SJCRH30 (cell line): ENCODE measurements at regions not wholly inside any gene's neighbourhood (a gene's known extent, or its start where the extent isn't known, plus 50 kb on each side); places are given as distances from the start of the nearest gene placed in this dataset.

Source experiments
- DNase-seq, 2 experiments: peaks; one replicate each; pipeline ENCODE4 v3.0.0-alpha.2; 2015 to 2020
- H3K27ac ChIP-seq: fragments of 250-450 bp; sonication (Bioruptor Pico); 2 replicates; pipeline ENCODE4 v1.5.1; 2020; ENCODE audit warnings: mild to moderate bottlenecking, moderate library complexity
- H3K27me3 ChIP-seq: fragments of 250-450 bp; sonication (Bioruptor Pico); 2 replicates; pipeline ENCODE4 v1.5.1; 2020; ENCODE audit warnings: mild to moderate bottlenecking, moderate library complexity
- H3K36me3 ChIP-seq: fragments of 250-450 bp; sonication (Bioruptor Pico); 2 replicates; pipeline ENCODE4 v1.5.1; 2020; ENCODE audit warnings: mild to moderate bottlenecking, moderate library complexity
- H3K4me1 ChIP-seq: fragments of 250-450 bp; sonication (Bioruptor Pico); 2 replicates; pipeline ENCODE4 v1.5.1; 2020; ENCODE audit warnings: mild to moderate bottlenecking, moderate library complexity
- H3K4me3 ChIP-seq: fragments of 250-450 bp; sonication (Bioruptor Pico); 2 replicates; pipeline ENCODE4 v1.5.1; 2020; ENCODE audit warnings: mild to moderate bottlenecking, moderate library complexity
- H3K9me3 ChIP-seq: fragments of 250-450 bp; sonication (Bioruptor Pico); replicated peaks from 2 replicates; pipeline ENCODE4 v1.5.1; 2020; ENCODE audit warnings: mild to moderate bottlenecking, moderate library complexity

DNA sequence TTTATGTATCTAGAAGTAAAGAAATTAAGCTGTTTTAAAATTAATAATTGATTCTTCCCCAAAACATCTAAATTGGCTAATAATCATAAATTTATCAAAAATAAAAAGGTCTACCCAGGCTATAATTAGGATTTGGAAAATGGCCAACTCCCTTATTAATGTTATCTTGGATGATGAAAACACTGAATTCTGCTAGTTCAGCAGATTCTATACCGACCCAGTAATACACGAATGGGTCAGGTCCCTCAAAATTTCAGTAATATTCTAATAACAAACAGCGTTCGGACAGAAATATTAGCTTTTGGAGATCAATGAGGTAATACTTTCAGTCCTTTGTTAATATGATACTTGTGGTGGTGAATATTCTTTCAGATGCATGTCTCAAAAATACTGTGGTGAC lies 360.7 kb upstream of the MGMT start:
- DNase-seq = no peak

DNA sequence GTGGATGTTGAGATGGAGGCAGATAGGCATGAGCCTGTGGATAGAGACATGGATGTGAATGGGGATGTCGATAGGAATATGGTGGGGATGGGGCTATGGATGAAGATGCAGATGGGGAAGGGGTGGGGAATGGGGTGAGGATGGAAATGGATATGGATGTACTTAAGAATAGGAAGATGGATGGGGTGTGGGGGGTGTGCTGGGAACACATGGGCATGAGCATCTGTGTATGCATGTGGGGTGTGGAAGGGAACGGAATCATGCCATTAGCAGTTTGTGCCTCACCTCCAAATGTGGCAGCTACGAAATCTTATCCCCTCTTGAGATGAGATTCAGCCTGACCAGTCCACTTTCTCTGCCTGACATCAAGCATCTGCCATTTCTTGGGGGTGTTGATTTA lies 359.5 kb upstream of the MGMT start:
- DNase-seq = no peak
- Histone ChIP-seq H3K27ac (no peak overlapping the region), H3K27me3 (no peaks in the 10 kb centered on the region), H3K36me3 (no peaks in the 10 kb centered on the region), H3K9me3 (no peaks in the 10 kb centered on the region), H3K4me1 (no peaks in the 10 kb centered on the region), H3K4me3 (no peak overlapping the region)

More for the DNA sequence above, 360.7 kb upstream of the MGMT start:
- H3K27me3 ChIP-seq = no peaks in the 10 kb centered on the region
- H3K36me3 ChIP-seq = no peaks in the 10 kb centered on the region
- no peaks in the 10 kb centered on the region for H3K4me1 ChIP-seq
- H3K4me3 ChIP-seq = no peak overlapping the region
- H3K27ac ChIP-seq = no peak overlapping the region
- no peaks in the 10 kb centered on the region for H3K9me3 ChIP-seq

DNA sequence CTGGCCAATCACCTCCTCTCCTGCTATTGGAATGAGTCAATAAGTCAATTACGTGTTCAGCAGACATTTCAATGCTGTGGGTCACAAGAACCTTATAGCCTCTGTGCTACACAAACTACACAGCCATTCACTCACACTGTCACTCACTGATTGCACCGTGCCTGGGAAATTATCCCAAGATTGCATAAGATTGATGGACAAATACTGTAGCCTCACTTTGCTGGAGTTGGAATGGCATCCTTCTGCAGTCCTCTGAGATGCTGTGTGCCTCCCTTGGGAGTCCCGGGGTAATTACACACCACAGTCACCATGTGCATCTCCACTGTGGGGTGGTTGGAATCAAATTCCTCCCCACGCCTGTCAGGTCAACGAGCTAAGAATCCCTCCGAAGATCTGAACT lies 358.7 kb upstream of the MGMT start:
- no peak for DNase-seq
- H3K9me3 ChIP-seq = no peaks in the 10 kb centered on the region
- no peak overlapping the region for H3K4me3 ChIP-seq
- H3K27me3 ChIP-seq = no peaks in the 10 kb centered on the region
- no peaks in the 10 kb centered on the region for H3K36me3 ChIP-seq
- H3K4me1 ChIP-seq = no peaks in the 10 kb centered on the region
- H3K27ac ChIP-seq = no peak overlapping the region

DNA sequence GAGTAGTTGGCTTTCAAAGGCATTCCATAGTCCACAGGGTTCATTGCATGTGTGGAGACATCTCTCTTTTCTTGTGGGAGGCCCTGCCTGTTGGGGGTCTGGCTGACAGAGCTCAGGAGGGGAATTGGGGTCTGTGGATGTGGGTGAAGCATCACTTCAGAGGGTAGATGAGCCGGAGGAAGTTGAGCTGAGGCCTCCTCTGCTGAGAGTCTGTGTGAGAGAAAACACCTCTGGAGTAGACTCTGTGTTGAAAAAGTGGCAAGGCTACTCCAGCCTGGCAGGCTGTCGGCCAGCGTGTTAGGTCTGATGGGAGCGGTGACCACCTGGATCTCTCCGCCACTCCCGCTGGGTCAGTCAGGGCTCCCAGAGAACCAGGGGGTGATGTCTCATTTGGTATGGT lies 358.0 kb upstream of the MGMT start:
- no peak overlapping the region for H3K27ac ChIP-seq
- H3K4me1 ChIP-seq = no peaks in the 10 kb centered on the region
- H3K4me3 ChIP-seq = no peak overlapping the region
- no peaks in the 10 kb centered on the region for H3K9me3 ChIP-seq
- DNase-seq = no peak
- no peaks in the 10 kb centered on the region for H3K27me3 ChIP-seq
- H3K36me3 ChIP-seq = no peaks in the 10 kb centered on the region

DNA sequence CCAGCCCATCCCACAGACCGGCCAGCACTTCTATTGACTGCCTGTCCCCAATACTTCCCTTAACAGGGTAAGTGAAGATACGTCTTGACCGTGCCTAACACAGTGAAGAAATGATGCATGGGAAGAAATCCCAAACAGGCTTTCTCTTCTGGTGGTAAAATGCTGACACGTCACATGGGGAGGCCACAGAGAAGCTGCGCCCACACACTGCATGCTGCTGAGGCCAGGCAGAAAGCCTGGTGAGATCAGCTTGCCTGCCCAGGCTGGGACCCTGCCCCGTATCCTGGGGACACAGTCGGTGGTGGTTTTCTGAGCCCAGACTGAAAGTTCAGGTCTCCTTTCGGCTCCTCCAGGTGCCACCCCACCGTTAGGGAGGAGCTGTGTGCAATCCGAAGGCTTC lies 356.3 kb upstream of the MGMT start:
- no peaks in the 10 kb centered on the region for H3K27me3 ChIP-seq
- no peak overlapping the region for H3K27ac ChIP-seq
- H3K4me3 ChIP-seq = no peak overlapping the region
- no peaks in the 10 kb centered on the region for H3K4me1 ChIP-seq
- DNase-seq = no peak
- H3K36me3 ChIP-seq = no peaks in the 10 kb centered on the region
- no peaks in the 10 kb centered on the region for H3K9me3 ChIP-seq

DNA sequence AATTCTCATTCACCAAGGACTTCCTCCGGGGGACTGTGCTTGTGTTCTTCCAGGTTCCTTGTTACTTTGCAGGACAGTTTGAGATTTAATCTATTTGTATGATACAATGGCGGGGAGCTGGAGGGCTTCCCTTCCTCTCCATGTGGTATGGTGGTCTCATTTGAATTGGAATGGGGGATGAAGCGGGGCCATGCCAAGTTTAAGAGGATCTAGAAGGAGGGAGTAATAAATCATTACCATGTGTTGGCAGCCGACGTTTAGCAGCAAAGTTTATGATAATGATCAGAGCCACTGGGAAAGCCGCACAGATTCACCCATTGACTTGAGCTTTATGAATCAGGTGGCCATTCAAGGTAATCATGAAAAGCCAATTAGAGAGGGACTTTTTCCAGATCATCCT lies 355.1 kb upstream of the MGMT start:
- no peaks in the 10 kb centered on the region for H3K27me3 ChIP-seq
- no peak for DNase-seq
- no peaks in the 10 kb centered on the region for H3K4me1 ChIP-seq
- H3K36me3 ChIP-seq = no peaks in the 10 kb centered on the region
- no peak overlapping the region for H3K27ac ChIP-seq
- H3K9me3 ChIP-seq = no peaks in the 10 kb centered on the region
- H3K4me3 ChIP-seq = no peak overlapping the region

DNA sequence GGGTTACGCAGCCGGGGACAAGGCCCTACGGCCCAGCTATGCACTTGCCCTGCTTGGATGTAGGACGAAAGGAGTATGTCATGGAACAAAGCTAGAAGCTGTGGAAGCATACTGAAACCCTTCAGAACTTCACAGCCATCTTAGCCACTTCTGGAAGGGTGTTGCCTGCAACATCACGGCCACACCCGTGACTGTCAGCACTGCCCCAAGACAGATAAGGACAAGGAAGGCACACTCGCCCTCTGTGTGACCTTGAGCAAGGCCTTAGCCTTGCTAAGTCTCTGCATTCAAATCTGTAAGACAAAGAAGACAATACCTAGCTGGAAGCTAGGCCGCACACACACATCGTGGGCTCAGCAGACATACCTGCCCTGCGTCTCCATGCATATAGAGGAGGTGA lies 352.5 kb upstream of the MGMT start:
- Histone ChIP-seq H3K27ac (no peak overlapping the region), H3K4me3 (no peak overlapping the region), H3K4me1 (no peaks in the 10 kb centered on the region), H3K9me3 (no peaks in the 10 kb centered on the region), H3K36me3 (no peaks in the 10 kb centered on the region), H3K27me3 (no peaks in the 10 kb centered on the region)
- DNase-seq = no peak

DNA sequence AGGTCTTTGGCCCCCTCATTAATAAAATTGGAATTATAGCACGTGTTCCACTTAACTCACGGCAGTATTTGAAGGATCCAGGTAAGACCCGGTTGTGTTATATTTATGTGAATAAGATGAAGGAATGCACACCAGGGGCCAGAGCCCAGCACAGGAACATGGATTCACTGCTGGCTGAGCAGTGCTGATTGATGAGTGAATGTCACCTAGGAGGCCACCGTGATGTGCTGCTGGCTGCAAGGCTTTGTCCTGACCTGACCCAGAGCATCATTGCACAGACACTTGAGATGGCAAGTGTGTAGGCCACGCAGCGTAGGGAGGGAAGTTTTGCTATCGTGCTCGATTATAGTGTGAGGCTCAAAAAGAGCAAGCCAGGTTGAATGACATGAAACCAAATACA lies 350.7 kb upstream of the MGMT start:
- Histone ChIP-seq H3K36me3 (no peaks in the 10 kb centered on the region), H3K27ac (no peak overlapping the region), H3K27me3 (no peaks in the 10 kb centered on the region), H3K9me3 (no peaks in the 10 kb centered on the region), H3K4me1 (no peaks in the 10 kb centered on the region), H3K4me3 (no peak overlapping the region)
- no peak for DNase-seq

DNA sequence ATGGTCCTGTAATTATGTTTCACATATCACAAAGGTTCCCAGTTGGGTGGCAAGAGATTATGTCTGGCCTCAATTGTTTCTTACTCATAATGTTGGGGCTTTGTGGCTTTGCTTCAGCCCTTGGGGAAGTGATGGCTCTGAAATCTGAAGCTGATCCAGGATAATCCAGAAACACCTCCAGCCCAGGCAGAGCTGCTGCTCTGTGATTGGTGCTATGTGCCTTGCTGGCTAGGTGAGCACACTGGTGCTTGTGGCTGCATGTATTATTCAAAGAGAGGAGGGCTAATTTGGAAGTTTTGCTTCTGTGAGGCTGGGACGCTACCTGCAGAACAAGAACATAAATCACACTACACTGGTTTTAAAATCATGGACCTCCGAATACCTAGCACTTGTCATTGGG lies 346.6 kb upstream of the MGMT start:
- Histone ChIP-seq H3K27me3 (no peaks in the 10 kb centered on the region), H3K27ac (no peak overlapping the region), H3K9me3 (no peaks in the 10 kb centered on the region), H3K4me1 (no peaks in the 10 kb centered on the region), H3K4me3 (no peak overlapping the region), H3K36me3 (no peaks in the 10 kb centered on the region)
- DNase-seq = no peak

DNA sequence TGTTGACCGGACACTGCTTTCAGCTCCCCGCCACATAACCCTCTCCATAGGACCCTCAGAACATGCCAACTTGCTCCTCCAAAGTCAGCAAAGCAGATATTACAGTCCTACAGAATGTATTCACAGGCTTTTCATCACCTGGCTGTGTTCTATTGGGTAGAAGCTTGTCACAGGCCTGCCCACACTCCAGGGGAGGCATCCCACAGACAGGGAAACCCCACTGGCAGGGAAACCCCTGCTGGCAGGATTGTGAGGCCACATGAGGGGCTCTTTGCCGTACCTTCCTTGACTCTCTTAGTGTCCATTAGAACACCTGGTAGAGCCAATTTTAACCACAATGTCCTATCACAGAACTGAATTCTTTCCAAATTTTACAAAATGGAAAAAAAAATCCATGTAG lies 344.2 kb upstream of the MGMT start:
- Histone ChIP-seq H3K4me3 (no peak overlapping the region), H3K36me3 (no peaks in the 10 kb centered on the region), H3K27me3 (no peaks in the 10 kb centered on the region), H3K27ac (no peak overlapping the region), H3K9me3 (no peaks in the 10 kb centered on the region), H3K4me1 (no peaks in the 10 kb centered on the region)
- no peak for DNase-seq

DNA sequence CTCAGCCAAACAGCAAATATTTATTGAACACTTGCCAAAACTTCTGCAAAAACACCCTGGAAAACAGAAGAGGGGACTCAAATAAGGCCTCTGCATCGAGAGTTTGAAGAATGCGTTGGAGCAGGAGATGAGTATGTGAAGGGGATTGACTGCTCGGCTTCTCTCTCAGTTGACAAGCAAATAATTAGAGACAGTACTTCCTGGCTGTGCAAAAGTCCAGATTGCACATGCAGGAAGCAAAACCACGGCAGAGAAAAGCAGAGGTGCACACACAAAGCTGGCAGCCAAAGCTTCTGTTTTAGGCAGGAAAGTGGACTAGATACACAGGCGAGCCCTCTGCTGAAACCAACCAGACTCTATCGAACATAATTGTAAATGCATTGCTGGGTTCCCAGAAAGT lies 343.6 kb upstream of the MGMT start:
- Histone ChIP-seq H3K27ac (no peak overlapping the region), H3K27me3 (no peaks in the 10 kb centered on the region), H3K9me3 (no peaks in the 10 kb centered on the region), H3K4me3 (no peak overlapping the region), H3K36me3 (no peaks in the 10 kb centered on the region), H3K4me1 (no peaks in the 10 kb centered on the region)
- no peak for DNase-seq

DNA sequence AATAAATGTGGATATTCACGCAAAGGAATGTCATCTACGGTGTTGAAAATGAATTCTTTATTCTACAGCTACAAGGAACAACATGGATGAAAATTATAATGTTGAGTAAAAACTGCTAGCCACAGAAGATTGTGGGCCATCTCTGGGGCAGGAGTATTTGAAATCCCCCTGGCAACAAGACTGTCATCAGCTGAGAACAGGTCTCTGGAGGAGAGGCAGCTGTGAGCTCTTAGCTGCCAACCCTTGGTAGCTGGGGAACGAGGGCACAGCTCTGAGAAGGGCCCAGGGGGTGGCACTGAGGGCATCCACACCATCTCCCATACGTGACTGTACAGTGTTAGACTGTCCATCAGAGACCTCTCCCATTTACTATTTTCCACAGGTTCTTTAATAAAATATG lies 340.1 kb upstream of the MGMT start:
- Histone ChIP-seq H3K9me3 (no peaks in the 10 kb centered on the region), H3K4me1 (no peaks in the 10 kb centered on the region), H3K36me3 (no peaks in the 10 kb centered on the region), H3K4me3 (no peak overlapping the region), H3K27me3 (no peaks in the 10 kb centered on the region), H3K27ac (no peak overlapping the region)
- no peak for DNase-seq

DNA sequence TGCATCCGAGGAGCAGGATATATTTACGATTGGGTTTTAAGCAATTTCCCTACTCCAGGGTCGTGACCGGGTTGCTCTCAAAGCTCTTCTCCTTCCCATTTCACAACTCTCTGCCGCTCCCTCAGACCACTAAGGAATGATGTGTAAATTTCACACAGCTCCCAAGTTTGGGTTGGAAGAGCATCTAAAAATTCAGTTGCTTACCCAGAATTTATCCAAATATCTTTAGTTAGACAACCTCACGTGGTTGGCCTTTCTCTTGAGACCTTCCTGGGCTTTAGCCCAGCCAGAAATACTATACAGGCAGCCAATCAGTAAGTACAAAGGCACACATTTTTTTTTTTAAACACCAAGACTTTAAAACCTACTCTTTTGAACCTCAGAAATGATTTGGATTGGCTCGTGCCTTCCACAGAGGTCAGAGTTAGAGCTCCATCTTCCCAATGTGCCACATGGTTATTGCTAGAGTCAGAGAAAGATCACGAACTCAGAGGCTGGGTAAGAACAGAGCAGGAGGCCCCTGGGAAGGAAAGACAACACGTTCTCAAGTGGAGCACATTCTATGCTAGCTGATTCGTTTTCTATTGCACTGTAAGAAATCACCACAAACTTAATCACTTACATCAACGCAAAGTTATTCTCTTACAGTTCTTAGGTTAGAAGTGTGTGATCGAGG lies 335.4 kb upstream of the MGMT start:
- no peaks in the 10 kb centered on the region for H3K27me3 ChIP-seq
- no peaks in the 10 kb centered on the region for H3K36me3 ChIP-seq
- no peaks in the 10 kb centered on the region for H3K4me1 ChIP-seq
- H3K9me3 ChIP-seq = no peaks in the 10 kb centered on the region
- H3K27ac ChIP-seq = no peak overlapping the region
- H3K4me3 ChIP-seq = no peak overlapping the region
- DNase-seq = no peak

DNA sequence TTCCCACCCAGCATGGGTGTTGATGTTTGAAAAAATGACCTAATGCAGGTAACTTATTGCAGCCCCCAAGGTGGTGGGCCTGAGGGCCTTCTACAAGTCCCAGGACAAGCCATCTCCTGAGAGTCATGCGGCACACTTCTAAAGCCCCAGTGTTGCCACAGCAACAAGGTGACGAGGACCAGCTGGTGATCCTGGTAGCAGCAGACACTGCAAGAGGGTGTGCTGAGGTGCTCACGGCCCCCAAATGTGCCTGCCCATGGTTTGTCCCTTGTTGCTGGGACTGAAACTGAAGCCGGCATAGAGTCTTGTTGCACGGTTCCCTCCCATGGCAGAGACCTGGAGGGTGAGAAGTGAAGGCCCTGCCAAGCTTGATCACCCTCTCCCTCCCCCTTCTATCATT lies 333.2 kb upstream of the MGMT start:
- H3K36me3 ChIP-seq = no peaks in the 10 kb centered on the region
- H3K27ac ChIP-seq = no peak overlapping the region
- no peaks in the 10 kb centered on the region for H3K27me3 ChIP-seq
- no peak overlapping the region for H3K4me3 ChIP-seq
- DNase-seq = no peak
- H3K9me3 ChIP-seq = no peaks in the 10 kb centered on the region
- no peaks in the 10 kb centered on the region for H3K4me1 ChIP-seq

DNA sequence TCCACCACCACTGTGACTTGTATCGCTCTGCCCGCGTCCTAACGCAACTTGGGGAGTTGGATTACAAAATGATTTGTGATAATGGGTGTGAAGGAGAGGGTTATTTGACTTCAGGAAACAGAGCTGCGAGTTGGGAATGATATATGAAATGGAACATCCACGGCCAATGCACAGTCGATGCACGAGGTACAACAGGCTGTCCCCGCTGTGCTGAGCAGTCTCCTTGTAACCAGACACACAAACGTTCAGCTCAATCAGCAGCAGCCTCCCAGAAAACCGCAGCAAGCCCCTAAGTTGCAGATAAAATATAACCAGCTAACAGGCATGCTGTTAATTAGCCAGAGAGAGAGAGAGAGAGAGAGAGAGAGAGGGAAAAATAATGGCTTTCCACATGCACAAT lies 332.7 kb upstream of the MGMT start:
- DNase-seq = no peak
- H3K9me3 ChIP-seq = no peaks in the 10 kb centered on the region

DNA sequence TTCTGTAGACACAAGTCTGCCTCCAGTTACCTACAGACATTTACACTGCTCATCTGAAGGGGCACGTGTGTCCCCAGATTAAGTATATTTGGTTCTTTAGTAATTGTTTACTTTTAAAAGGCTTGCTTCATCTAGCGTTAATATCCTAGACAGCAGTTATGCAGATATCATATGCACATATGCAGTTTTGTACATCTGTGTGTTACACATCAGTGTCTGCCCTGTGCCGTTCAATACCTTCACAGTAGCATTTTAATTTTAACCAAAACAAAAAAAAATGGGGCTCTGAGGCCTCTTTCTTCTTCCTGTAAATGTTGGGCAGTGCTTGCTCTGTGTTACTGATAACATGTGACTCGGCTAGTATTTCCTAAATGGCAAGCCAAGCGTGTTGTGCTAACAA lies 331.4 kb upstream of the MGMT start:
- Histone ChIP-seq H3K4me3 (no peak overlapping the region), H3K9me3 (no peaks in the 10 kb centered on the region), H3K27me3 (no peaks in the 10 kb centered on the region), H3K4me1 (no peaks in the 10 kb centered on the region), H3K36me3 (no peaks in the 10 kb centered on the region), H3K27ac (no peak overlapping the region)
- DNase-seq = no peak

More for the DNA sequence above, 332.7 kb upstream of the MGMT start:
- no peaks in the 10 kb centered on the region for H3K27me3 ChIP-seq
- no peaks in the 10 kb centered on the region for H3K36me3 ChIP-seq
- no peak overlapping the region for H3K27ac ChIP-seq
- no peaks in the 10 kb centered on the region for H3K4me1 ChIP-seq
- H3K4me3 ChIP-seq = no peak overlapping the region
